Natural killer cell (primary cell): ENCODE measurements at regions not wholly inside any gene's neighbourhood (a gene's known extent, or its start where the extent isn't known, plus 50 kb on each side); places are given as distances from the start of the nearest gene placed in this dataset.

Experiments
- ATAC-seq, 3 donors: fragments of 150-1000 bp in 2 of 3; fragments of 200-7000 bp in 1 of 3; cut with Tn5 transposase; 1 replicate in 1 of 3; 2 replicates in 2 of 3; pipeline ENCODE4 v1.10.0; 2021; ENCODE audit warnings: mild to moderate bottlenecking in 2 of 3, moderate library complexity in 2 of 3
- DNase-seq, 2 donors: peaks; one replicate each; pipeline versions ENCODE4 v3.0.0 to v3.0.0-alpha.2; 2013 to 2021; ENCODE audit warnings: mixed read lengths in 1 of 2
- H3K27ac ChIP-seq: one replicate; pipeline ENCODE4 v1.5.1; 2013; ENCODE audit warnings: mild to moderate bottlenecking, low read length
- H3K27me3 ChIP-seq: one replicate; pipeline ENCODE4 v1.6.1; 2013; ENCODE audit warnings: low read length; ENCODE audit not compliant: control insufficient read depth, insufficient read depth
- H3K36me3 ChIP-seq: one replicate; pipeline ENCODE4 v1.6.1; 2013; ENCODE audit warnings: low read length; ENCODE audit not compliant: control insufficient read depth, insufficient read depth
- H3K4me1 ChIP-seq: one replicate; pipeline ENCODE4 v1.6.1; 2013; ENCODE audit warnings: low read length; ENCODE audit not compliant: control insufficient read depth, insufficient read depth
- H3K4me3 ChIP-seq: one replicate; pipeline ENCODE4 v1.5.1; 2013; ENCODE audit warnings: low read length
- H3K9me3 ChIP-seq: one replicate; pipeline ENCODE4 v1.6.1; 2013; ENCODE audit warnings: low read length; ENCODE audit not compliant: control insufficient read depth, insufficient read depth
- H3K27ac Mint-ChIP-seq, 2 donors: one replicate each; pipeline ENCODE4 v1.8.0; 2022; ENCODE audit warnings: mild to moderate bottlenecking in 2 of 2, mixed read lengths in 2 of 2, moderate library complexity in 1 of 2
- H3K27me3 Mint-ChIP-seq, 2 donors: one replicate each; pipeline ENCODE4 v1.8.0; 2022; ENCODE audit warnings: low read depth in 2 of 2, mixed read lengths in 2 of 2
- H3K36me3 Mint-ChIP-seq: one replicate; pipeline ENCODE4 v1.8.0; 2022; ENCODE audit warnings: mixed read lengths
- H3K4me1 Mint-ChIP-seq, 2 donors: one replicate each; pipeline ENCODE4 v1.8.0; 2022; ENCODE audit warnings: mixed read lengths in 2 of 2
- H3K4me3 Mint-ChIP-seq: one replicate; pipeline ENCODE4 v1.8.0; 2022; ENCODE audit warnings: mild to moderate bottlenecking, moderate library complexity, mixed read lengths
- H3K9me3 Mint-ChIP-seq, 2 donors: one replicate each; pipeline ENCODE4 v1.8.0; 2022; ENCODE audit warnings: mixed read lengths in 2 of 2
- CTCF ChIP-seq: fragments of 200-600 bp; IDR thresholded peaks from one replicate; pipeline ENCODE4 v1.8.0; 2022; ENCODE audit warnings: antibody characterized with exemption
- WGBS: methylation state at CpG from one replicate; pipeline ENCODE4 v1.1.7; 2013; ENCODE audit warnings: missing lambda C conversion rate; ENCODE audit not compliant: insufficient coverage; 5-methylcytosine and 5-hydroxymethylcytosine counted together
- intact Hi-C: fragments of 100-400 bp; cut with micrococcal nuclease; formaldehyde crosslinking; loops from one replicate; pipeline ENCODE4 v1.14.2; 2022

- H3K27me3 Mint-ChIP-seq, result no peaks in the 10 kb centered on the region
Measured at GRCh38 chr12:18008642-18009041, 81.4 kb downstream of the RERGL start.

GRCh38 chr12:17999174-17999801 is 90.7 kb downstream of the RERGL start:
- WGBS, result no CpG with 5 or more reads among the region's 2 CpGs
- peaks cover 19 to 30% of the 10 kb centered on the region in 2 donors for H3K9me3 Mint-ChIP-seq

More at GRCh38 chr12:18008642-18009041, 81.4 kb downstream of the RERGL start:
- H3K27me3 ChIP-seq, result no peaks in the 10 kb centered on the region
- H3K4me1 ChIP-seq, result no peaks in the 10 kb centered on the region
- intact Hi-C loops, result no loop called here
- no peaks in the 10 kb centered on the region for H3K36me3 ChIP-seq
- Mint-ChIP-seq H3K4me1 (no peaks in the 10 kb centered on the region), H3K9me3 (peaks cover 11 to 31% of the 10 kb centered on the region in 2 donors), H3K4me3 (no peak overlapping the region), H3K36me3 (peaks cover 11% of the 10 kb centered on the region), H3K27ac (no peak overlapping the region)
- H3K9me3 ChIP-seq, result peaks cover 3% of the 10 kb centered on the region
- no peak for ATAC-seq
- H3K4me3 ChIP-seq, result no peak overlapping the region
- no peak overlapping the region for H3K27ac ChIP-seq
- no peak for TF ChIP-seq CTCF
- DNase-seq, result no peak

GRCh38 chr12:17992002-17992656 is 97.9 kb downstream of the RERGL start:
- intact Hi-C loops, result no loop called here
- no peak overlapping the region for H3K27ac ChIP-seq
- H3K4me1 ChIP-seq, result no peaks in the 10 kb centered on the region
- no peaks in the 10 kb centered on the region for H3K36me3 ChIP-seq
- no peaks in the 10 kb centered on the region for H3K27me3 ChIP-seq
- no peak overlapping the region for H3K4me3 ChIP-seq
- ATAC-seq (no peak), DNase-seq (no peak)
- H3K4me1 Mint-ChIP-seq, result no peaks in the 10 kb centered on the region
- no peaks in the 10 kb centered on the region for H3K36me3 Mint-ChIP-seq
- no peaks in the 10 kb centered on the region for H3K27me3 Mint-ChIP-seq
- 55% methylated on average over 5 of the region's 6 CpGs for whole genome bisulfite sequencing
- no peak overlapping the region for H3K27ac Mint-ChIP-seq
- peaks cover 3 to 6% of the 10 kb centered on the region in 2 donors for H3K9me3 Mint-ChIP-seq
- H3K4me3 Mint-ChIP-seq, result no peak overlapping the region
- H3K9me3 ChIP-seq, result no peaks in the 10 kb centered on the region
- no peak for TF ChIP-seq CTCF

More at GRCh38 chr12:17999174-17999801, 90.7 kb downstream of the RERGL start:
- Mint-ChIP-seq H3K4me1 (no peaks in the 10 kb centered on the region), H3K27me3 (no peaks in the 10 kb centered on the region), H3K4me3 (no peak overlapping the region), H3K27ac (no peak overlapping the region), H3K36me3 (peaks cover 17% of the 10 kb centered on the region)
- Histone ChIP-seq H3K4me3 (no peak overlapping the region), H3K9me3 (peaks cover 12% of the 10 kb centered on the region), H3K36me3 (no peaks in the 10 kb centered on the region), H3K27ac (no peak overlapping the region), H3K4me1 (no peaks in the 10 kb centered on the region), H3K27me3 (no peaks in the 10 kb centered on the region)
- intact Hi-C loops, result no loop called here
- DNase-seq (no peak), ATAC-seq (no peak)
- no peak for TF ChIP-seq CTCF
